ENCODE measurements at regions not wholly inside any gene's neighbourhood (a gene's known extent, or its start where the extent isn't known, plus 50 kb on each side); places are given as distances from the start of the nearest gene placed in this dataset.
"Not testable (repeated sequence)": the region's sequence is repeated elsewhere in the genome, so short reads cannot be mapped to it uniquely, and the experiment has no call there.

DNA sequence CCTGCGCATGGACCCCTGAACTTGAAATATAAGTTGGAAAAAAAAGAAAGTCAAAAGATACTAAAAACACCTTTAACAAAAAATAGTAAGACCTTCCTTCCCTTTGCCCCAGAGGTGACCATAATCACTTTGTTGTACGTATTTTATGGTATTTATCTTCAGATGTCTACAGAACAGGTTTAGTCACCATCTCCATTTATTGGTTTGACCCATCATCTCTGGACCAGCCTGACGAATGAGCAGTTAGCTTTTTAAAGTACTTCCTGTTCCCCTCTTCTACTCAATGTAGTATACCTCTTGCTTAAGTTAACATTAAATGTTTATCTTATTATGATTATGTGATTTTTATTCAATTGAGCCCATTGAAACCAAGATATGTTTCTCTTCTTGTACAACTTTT lies 64.7 kb upstream of the CREB3L1 start:
- DNase-seq (ENCODE audit: low read depth), result no peak
- no peak overlapping the region for H3K4me3 ChIP-seq (ENCODE audit: low read depth, low read length)
- TF ChIP-seq CTCF (IDR thresholded peaks at IDR 0.05; ENCODE audit: insufficient read depth, low read length), result no peak

DNA sequence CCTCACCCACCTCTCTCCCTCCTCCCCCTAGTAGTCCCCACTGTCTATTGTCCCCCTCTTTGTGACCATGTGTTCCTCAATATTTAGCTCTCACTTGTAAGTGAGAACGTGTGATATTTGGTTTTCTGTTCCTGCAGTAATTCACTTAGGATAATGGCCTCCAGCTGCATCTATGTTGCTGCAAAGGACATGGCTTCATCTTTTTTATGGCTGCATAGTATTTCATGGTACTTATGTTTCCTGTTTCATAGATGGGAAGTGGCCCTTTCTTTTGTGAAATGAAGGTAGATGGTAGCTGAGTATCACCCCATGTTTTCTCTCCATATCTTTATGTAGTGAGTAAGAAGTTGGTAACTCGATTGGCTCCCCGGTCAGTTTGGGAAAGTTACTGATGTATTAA lies 66.6 kb upstream of the CREB3L1 start:
- no peak for TF ChIP-seq CTCF (IDR thresholded peaks at IDR 0.05; ENCODE audit: insufficient read depth, low read length)
- no peak overlapping the region for H3K4me3 ChIP-seq (ENCODE audit: low read depth, low read length)
- no peak for DNase-seq (ENCODE audit: low read depth)

GRCh38 chr11:46210133-46210636 lies 67.3 kb upstream of the CREB3L1 start:
- peak; percentile 78 for DNase-seq (ENCODE audit: low read depth)
- H3K4me3 ChIP-seq (ENCODE audit: low read depth, low read length), result no peak overlapping the region
- no peak for TF ChIP-seq CTCF (IDR thresholded peaks at IDR 0.05; ENCODE audit: insufficient read depth, low read length)

DNA sequence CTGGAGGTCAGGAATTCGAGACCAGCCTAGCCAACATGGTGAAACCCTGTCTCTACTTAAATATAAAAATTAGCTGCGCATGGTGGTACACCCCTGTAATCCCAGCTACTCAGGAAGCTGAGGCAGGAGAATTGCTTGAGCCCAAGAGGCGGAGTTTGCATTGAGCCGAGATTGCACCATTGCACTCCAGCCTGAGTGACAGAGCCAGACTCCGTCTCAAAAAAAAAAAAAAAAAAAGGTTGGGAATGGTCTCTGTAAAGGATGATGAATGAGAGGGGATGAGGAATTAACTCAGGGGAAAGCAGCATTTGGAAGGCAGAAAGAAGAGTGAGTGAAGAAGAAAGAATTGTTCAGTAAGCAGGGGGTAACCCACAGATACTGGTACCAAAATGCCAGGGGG lies 67.8 kb upstream of the CREB3L1 start:
- not testable (repeated sequence) for H3K4me3 ChIP-seq (ENCODE audit: low read depth, low read length); DNase-seq (ENCODE audit: low read depth)

DNA sequence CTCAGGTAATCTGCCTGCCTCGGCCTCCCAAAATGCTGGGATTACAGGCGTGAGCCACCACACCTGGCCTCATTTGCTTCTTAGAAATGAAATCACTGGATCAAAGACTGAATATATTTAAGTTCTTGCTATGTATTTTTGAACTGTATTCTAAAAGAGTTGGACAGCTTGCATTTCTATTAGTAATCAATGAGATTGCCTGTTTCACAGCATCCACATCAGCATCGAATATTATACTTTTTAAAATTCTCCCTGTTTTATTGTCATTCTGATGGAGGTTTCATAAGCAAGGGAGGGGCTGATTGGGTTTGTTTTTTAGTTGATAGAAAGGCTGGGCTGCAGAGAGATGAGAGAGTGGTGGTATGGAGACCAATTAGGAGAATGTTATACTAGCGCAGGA lies 68.7 kb upstream of the CREB3L1 start:
- DNase-seq (ENCODE audit: low read depth), result no peak
- no peak overlapping the region for H3K4me3 ChIP-seq (ENCODE audit: low read depth, low read length)
- TF ChIP-seq CTCF (IDR thresholded peaks at IDR 0.05; ENCODE audit: insufficient read depth, low read length), result no peak

GRCh38 chr11:46207270-46207669 lies 70.2 kb upstream of the CREB3L1 start:
- no peak overlapping the region for H3K4me3 ChIP-seq (ENCODE audit: low read depth, low read length)
- no peak for DNase-seq (ENCODE audit: low read depth)
- no peak for TF ChIP-seq CTCF (IDR thresholded peaks at IDR 0.05; ENCODE audit: insufficient read depth, low read length)

- not testable (repeated sequence) for H3K4me3 ChIP-seq (ENCODE audit: low read depth, low read length); DNase-seq (ENCODE audit: low read depth)
Observed at GRCh38 chr11:46204415-46204814, 73.0 kb upstream of the CREB3L1 start.

DNA sequence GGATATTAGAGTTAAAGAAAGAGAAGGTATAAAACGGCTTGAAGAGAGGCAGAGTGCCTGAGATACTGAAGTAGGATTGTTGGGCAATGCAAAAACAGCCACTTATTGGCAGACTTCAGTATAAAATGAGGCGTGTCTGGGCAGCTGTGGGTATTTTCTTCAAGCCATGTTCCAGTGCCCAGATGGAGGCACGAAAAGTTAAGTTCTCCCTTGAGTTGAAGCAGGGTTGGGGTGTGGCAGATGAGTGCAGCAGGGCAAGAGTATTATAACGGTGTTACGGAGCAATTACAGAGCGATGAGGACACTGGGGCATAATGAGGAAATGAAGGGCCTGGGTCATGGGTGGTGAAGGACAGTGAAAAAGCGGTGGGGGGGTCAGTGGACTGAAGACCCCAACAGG lies 73.7 kb upstream of the CREB3L1 start:
- TF ChIP-seq CTCF (IDR thresholded peaks at IDR 0.05; ENCODE audit: insufficient read depth, low read length), result no peak
- H3K4me3 ChIP-seq (ENCODE audit: low read depth, low read length), result no peak overlapping the region
- DNase-seq (ENCODE audit: low read depth), result no peak
